GM21526 (cell line): ENCODE measurements at regions not wholly inside any gene's neighbourhood (a gene's known extent, or its start where the extent isn't known, plus 50 kb on each side); places are given as distances from the start of the nearest gene placed in this dataset.

Source experiments
- ATAC-seq: cut with Tn5 transposase; IDR thresholded peaks from one replicate; pipeline ENCODE4 v1.9.1; 2021; ENCODE audit warnings: moderate library complexity; ENCODE audit not compliant: unreplicated experiment, low FRiP score

- no peak for ATAC-seq
Observed at GRCh38 chr12:82176026-82176425, 182.2 kb downstream of the CCDC59 start.

DNA sequence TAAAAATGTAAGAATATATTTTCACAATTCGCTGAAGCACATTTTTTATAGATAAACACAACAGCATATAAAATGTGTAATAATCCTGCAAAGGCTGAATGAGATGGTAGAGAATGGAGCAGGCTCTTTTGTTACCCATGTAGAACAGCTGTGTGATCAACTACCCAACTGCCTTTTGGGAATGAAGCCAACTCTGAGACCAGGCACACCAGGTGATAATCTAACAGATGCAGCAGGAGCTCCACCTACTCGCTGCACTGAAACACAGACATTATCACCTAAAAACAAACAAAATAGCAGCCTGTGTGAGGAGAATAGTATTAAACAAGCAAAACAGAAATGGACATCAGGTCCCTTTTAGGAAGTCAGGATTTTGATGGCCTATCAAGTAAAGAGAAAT lies 183.3 kb downstream of the CCDC59 start:
- no peak for ATAC-seq

- no peak for ATAC-seq
Observed at GRCh38 chr12:82174383-82174782, 183.8 kb downstream of the CCDC59 start.

DNA sequence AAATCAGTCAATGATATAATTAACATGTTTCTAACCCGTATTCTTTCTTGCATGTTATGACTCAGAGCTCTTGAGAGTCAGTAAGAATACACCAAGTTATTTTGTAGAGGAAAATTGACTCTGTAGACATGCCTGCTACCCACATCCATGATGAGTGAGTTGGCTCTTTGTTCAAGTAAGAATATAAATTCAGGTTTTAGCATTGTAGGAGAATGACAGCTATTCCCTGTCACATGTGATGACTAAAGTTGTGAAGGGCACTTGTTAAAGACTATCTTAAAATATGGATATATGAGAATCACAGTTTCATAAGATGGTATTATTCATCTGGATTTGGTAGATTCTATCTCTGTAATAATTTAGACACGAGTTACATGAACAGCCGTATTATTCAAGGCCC lies 209.1 kb downstream of the CCDC59 start:
- ATAC-seq: no peak

GRCh38 chr12:82146740-82147139 lies 211.4 kb downstream of the CCDC59 start:
- no peak for ATAC-seq

DNA sequence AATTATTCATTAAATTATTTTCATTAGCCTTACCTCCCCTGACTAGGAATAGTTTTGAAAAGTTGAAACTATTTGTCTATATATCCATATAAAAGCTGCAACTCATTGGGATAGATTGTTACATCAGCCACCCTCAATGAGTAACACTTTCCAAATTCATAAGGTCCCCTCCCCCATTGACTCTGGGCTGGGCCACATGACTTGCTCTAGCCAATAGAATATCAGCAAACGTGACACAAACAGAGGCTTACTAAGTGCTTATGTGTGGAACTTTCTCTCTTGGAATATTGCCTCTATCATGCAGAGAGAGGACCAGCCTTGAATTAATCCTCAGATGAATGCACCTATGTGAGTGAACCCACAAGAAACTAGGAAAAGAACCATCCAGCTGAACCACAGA lies 213.7 kb downstream of the CCDC59 start:
- ATAC-seq: no peak

GRCh38 chr12:82132390-82132789 lies 225.8 kb downstream of the CCDC59 start:
- ATAC-seq: no peak

DNA sequence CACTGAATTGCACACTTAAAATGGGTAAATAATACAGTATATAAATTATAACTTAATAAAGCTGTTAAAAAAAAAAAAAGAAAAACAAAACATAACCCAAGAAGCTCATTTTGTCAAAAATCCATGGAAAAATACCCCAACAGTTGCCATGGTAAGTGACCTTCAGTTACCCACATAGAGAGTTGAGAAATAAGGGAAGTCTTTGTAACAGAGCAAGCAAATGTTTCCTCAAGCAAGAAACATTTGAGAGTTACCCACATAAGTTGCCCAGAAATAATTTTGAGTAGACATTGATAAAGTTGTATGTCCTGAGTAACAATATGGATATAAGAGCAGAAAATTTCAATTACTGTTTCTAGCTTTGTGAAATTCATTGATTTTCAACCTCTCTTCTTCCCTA lies 227.4 kb downstream of the CCDC59 start:
- no peak for ATAC-seq

DNA sequence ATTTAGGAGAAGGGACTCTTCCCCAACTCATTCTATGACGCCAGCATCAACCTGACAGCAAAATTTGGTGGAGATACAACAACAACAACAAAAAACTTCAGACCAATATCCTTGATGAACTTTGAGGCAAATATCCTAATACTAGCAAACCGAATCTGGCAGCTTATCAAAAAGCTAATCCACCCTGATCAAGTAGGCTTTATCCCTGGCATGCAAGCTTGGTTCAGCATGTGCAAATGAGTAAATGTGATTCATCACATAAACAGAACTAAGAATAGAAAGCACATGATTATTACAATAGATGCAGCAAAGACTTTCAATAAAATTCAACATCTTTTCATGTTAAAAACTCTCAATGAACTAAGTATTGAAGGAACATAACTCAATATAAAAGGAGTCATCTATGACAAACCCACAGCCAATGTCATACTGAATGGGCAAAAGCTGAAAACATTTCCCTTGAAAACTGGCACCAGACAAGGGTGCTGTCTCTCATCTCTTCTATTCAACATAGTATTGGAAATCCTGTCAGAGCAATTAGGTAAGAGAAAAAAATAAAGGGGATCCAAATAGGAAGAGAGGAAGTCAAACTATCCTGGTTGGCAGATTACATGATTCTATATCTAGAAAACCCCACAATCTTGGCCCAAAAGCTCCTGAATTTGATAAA lies 233.3 kb downstream of the CCDC59 start:
- ATAC-seq: no peak

DNA sequence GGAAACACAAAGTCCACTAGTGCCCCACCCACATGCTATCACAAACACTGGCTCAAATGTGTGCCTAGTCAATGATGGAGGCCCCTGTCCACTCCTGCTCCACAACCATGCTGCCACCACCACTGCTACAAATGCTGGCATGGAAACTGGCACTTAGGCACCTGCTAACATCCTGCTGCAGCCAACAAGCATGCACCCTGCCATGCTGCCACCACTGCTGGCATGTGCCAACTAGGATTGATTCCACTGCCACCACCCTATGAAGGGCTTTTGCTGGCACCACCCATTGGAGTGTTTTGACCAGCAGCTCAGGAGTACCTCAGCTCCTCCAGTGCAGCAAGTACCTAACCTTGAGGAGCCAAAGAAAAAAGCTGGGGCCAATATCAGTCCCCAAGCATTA lies 236.6 kb downstream of the CCDC59 start:
- no peak for ATAC-seq

GRCh38 chr12:82120901-82121300 lies 237.3 kb downstream of the CCDC59 start:
- ATAC-seq: no peak

- no peak for ATAC-seq
Observed at GRCh38 chr12:82109243-82109642, 248.9 kb downstream of the CCDC59 start.

- no peak for ATAC-seq
Observed at GRCh38 chr12:82108615-82109014, 249.6 kb downstream of the CCDC59 start.

GRCh38 chr12:82099216-82099615 lies 259.0 kb downstream of the CCDC59 start:
- ATAC-seq: no peak

GRCh38 chr12:82097877-82098276 lies 260.3 kb downstream of the CCDC59 start:
- ATAC-seq: no peak

DNA sequence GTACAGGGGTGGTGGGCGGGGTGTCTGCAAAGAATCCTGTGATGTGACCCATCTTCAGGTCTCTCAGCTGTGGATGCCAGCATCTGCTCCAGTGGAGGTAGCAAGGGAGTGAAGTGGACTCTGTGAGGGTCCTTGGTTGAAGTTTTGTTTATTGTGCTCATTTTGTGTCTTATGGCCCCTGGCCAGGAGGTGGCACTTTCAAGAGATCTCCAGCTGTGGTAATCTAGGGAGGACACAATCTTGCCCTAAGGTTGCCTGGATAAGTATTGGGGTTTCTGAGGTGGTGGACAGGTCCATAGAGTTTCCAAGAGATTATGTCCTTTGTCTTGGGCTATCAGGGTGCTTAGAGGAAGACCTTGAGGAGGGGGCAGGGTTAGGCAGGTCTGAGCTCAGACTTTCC lies 260.7 kb downstream of the CCDC59 start:
- no peak for ATAC-seq

DNA sequence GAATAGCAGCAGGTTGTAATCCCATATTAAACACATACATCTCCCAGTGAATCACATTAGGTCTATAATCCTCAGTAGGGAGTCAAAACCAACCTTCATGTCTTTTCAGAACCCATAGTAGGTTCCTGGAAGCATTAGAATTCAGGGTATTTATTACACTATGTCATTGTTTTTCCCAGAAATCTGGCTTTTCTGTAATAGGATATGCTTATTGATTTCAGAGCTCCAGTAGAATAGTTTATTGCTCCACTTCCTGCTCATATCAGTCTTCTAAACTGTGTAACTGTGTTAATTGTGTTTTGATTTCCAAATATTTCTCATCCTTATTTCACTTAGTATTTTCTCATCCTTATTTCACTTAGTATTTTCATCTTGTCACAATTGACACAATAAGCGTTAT lies 268.0 kb downstream of the CCDC59 start:
- no peak for ATAC-seq

DNA sequence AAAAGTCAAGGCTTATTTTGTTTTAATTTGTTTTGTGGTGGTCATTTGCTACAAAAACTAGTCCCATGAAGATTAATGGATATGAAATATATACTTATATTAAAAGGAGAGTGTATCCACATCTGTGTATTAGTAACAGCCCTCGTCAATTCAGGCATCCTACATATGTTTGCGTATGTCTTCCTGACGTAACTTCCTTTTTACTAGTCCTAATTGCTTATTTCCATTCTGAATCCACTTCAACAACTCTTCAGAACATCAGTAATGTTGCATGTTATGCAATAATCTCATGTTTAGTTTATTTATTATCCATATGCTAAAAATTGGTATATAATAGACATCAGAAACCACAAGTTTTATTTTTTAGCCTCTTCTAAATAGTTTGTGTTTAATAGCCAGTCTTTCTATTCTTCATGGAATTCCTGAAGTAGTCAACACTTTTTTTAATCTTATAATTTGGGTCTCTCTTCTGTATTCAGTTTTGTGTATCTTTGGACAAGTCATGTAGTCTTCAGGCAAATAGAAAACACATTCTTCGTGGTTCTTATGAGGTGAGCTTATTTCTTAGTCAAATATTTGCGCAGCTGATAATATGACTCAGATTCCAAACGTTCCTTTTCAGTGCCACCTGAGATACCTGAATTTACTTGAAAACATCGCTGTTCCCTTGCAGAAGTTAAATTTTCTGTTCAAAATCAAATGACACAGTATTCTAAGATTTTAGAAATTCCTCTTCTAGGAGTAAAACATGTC lies 268.6 kb downstream of the CCDC59 start:
- ATAC-seq: no peak

DNA sequence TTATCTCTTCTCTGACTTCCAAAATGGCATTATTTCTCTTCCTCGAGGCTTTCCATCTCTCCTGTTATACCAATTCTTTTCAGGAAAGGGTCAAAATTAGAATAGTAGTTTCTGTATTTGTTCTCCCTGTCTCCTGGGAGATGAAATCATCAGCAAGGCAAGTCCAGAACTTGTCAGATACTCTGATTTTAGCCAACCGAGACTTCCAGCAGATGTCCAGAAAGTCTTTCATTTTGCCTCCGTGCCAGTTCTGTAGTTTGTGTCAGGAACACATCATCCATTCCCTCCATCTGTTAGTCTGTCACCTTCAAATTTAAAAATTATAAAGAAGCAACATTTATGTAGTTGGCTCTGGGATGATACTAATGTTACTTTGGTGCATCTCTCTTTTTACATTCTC lies 275.7 kb downstream of the CCDC59 start:
- ATAC-seq: no peak

- ATAC-seq: no peak
Observed at GRCh38 chr12:82069931-82070514, 288.2 kb downstream of the CCDC59 start.

DNA sequence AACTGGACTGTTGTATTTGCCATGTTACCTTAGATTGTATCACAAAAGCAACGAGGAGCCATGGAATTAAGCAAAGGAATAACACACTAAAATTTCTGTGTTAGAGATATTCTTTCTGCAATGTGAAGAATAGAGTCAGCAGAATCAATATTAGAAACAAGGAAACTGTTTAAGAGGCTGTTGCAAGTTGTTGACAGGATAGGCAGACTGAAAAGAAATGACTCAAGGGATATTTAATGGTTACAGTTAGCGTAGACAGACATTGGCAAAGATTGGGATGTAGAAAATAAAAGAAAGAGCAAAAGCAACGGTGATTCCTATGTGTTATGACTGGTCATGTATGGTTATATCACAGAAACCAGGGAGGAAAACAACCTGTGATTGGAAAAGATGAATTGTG lies 299.0 kb upstream of the PPFIA2 start:
- ATAC-seq: no peak

DNA sequence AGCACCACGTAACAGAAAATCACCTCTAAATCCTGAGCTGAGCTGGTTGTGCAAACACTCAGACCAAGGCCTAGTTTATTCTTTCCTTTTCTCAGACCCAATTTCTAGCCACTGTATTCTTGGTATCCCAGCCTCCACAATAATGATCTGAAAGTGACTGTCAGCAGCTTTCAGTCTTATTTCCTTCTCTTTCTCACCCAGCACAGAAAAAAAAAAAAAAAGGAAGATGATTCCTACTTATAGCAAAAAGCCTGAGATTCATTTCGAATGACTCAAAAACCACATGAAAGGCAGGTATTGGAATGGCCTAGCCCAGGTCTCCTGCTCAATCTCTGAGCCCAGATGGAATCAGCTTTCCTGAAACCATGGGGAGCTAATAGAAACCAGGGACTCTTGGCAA lies 298.6 kb upstream of the PPFIA2 start:
- no peak for ATAC-seq
